ENCODE measurements at regions not wholly inside any gene's neighbourhood (a gene's known extent, or its start where the extent isn't known, plus 50 kb on each side); places are given as distances from the start of the nearest gene placed in this dataset.

DNA sequence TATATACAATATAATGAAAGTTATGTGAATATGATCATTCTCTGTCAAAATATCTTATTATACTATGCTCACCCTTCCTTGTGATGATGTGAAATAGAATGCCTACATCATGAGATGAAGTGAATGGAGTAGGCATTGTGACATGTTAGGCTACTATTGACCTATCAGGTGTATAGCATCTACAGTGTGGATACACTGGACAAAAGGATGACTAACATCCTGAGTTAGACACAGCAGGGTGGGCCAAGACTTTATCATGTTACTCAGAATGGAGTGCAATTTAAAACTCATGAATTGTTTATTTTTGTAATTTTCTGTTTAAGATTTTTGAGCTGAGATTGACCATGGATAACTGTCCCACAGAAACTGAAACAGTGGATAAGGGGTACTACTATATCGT lies 53.4 kb upstream of the NAV3 start:
- WGBS, 3 donors = 88 to 96% (median 94%) methylated on average over 1 of the region's 1 CpG
- no peak overlapping the region for H3K27ac ChIP-seq (ENCODE audit: low read depth in 1 of 3, low read length in 2 of 3)
- no peaks in the 10 kb centered on the region for H3K36me3 ChIP-seq (ENCODE audit: control insufficient read depth in 3 of 3, insufficient read depth in 2 of 3, low read depth in 1 of 3, low read length in 3 of 3)
- H3K4me3 ChIP-seq (ENCODE audit: low read depth in 1 of 3, low read length in 3 of 3) = no peak overlapping the region
- DNase-seq = no peak
- H3K4me1 ChIP-seq (ENCODE audit: control insufficient read depth in 3 of 3, insufficient read depth in 2 of 3, low read depth in 1 of 3, low read length in 2 of 3) = no peaks in the 10 kb centered on the region
- FAIRE-seq = no peak
- no peaks in the 10 kb centered on the region for H3K27me3 ChIP-seq (ENCODE audit: control insufficient read depth in 3 of 3, insufficient read depth in 3 of 3, low read length in 3 of 3)
- no peaks in the 10 kb centered on the region for H3K9me3 ChIP-seq (ENCODE audit: control insufficient read depth in 2 of 2, insufficient read depth in 1 of 2, low read depth in 1 of 2, low read length in 1 of 2)

DNA sequence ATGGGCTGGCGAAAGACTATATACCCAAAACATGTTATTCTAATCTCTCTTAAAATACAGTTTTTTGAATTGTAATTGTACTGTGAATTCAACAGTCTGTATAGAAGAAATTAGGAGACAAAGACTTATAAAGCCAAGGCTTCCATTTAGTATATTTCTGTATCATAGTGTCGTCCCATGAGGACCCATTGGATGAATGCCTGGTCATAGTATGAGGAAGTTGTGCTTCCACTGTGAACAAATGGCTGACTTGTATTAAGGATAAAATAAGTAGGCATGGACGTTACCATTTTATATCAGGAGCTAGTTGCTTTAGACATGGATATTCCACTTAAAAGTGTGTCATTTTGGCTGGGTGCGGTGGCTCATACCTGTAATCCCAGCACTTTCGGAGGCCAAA lies 55.9 kb upstream of the NAV3 start:
- Histone ChIP-seq H3K4me1 (ENCODE audit: control insufficient read depth in 3 of 3, insufficient read depth in 2 of 3, low read depth in 1 of 3, low read length in 2 of 3) (no peaks in the 10 kb centered on the region), H3K36me3 (ENCODE audit: control insufficient read depth in 3 of 3, insufficient read depth in 2 of 3, low read depth in 1 of 3, low read length in 3 of 3) (no peaks in the 10 kb centered on the region), H3K27ac (ENCODE audit: low read depth in 1 of 3, low read length in 2 of 3) (no peak overlapping the region), H3K9me3 (ENCODE audit: control insufficient read depth in 2 of 2, insufficient read depth in 1 of 2, low read depth in 1 of 2, low read length in 1 of 2) (no peaks in the 10 kb centered on the region), H3K4me3 (ENCODE audit: low read depth in 1 of 3, low read length in 3 of 3) (no peak overlapping the region), H3K27me3 (ENCODE audit: control insufficient read depth in 3 of 3, insufficient read depth in 3 of 3, low read length in 3 of 3) (no peaks in the 10 kb centered on the region)
- DNase-seq (no peak), FAIRE-seq (no peak)
- 81 to 85% (median 82%) methylated on average over 5 of the region's 5 CpGs for WGBS, 3 donors

DNA sequence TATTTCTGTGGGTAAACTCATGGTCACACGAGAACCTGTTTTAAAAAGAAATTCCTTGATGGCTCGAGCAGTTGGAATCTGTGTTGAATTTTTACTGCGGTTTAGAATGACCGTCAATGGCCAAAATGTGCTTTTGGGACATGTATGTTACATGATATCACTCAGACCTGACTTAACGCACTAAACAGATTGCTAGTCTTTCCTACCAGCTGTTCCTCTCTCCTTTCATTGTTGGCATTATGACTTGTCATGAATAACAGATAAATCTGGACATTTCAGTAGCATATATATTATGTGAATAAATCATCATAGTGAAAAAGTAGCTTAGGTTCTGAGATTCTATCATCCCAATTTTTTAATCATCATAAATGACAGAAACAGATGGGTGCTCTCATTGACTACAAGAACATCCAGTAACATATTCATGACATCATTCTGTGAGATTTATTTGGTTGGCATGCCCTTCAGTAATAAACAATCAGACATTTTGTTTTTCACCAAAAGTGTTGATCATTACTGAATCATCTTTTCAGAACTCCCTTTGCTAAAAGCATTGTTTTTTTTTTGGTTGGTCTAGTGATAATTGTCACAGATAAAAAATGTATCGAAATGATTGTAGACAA lies 57.9 kb upstream of the NAV3 start:
- FAIRE-seq = no peak
- WGBS, 3 donors = 76 to 86% (median 84%) methylated on average over 6 of the region's 6 CpGs

DNA sequence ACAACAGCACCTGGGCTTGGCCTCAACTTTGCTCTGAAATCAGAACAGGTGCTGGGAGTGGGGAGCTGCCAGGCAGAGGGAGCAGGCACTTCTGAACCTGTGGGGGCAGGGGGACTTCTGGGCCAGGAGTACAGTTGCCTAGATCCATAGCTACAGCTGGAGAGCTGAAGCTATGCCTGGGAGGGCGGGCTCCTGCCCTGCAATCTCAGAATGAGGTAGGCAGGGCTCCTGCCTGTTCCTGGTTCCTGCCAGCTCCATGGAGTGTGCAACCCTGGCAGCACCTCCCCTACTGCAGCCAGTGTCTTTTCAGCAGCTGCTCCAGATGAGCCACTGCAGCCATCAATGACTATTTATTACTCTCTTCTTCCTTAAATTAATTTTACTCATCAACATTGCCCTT lies 62.1 kb upstream of the NAV3 start:
- Histone ChIP-seq H3K27me3 (ENCODE audit: control insufficient read depth in 3 of 3, insufficient read depth in 3 of 3, low read length in 3 of 3) (no peaks in the 10 kb centered on the region), H3K27ac (ENCODE audit: low read depth in 1 of 3, low read length in 2 of 3) (no peak overlapping the region), H3K36me3 (ENCODE audit: control insufficient read depth in 3 of 3, insufficient read depth in 2 of 3, low read depth in 1 of 3, low read length in 3 of 3) (no peaks in the 10 kb centered on the region), H3K9me3 (ENCODE audit: control insufficient read depth in 2 of 2, insufficient read depth in 1 of 2, low read depth in 1 of 2, low read length in 1 of 2) (peaks cover 0 to 17% of the 10 kb centered on the region in 2 donors), H3K4me1 (ENCODE audit: control insufficient read depth in 3 of 3, insufficient read depth in 2 of 3, low read depth in 1 of 3, low read length in 2 of 3) (no peaks in the 10 kb centered on the region), H3K4me3 (ENCODE audit: low read depth in 1 of 3, low read length in 3 of 3) (no peak overlapping the region)
- DNase-seq = no peak
- FAIRE-seq = no peak
- 0 to 67% (median 17%) methylated on average over 1 of the region's 1 CpG for WGBS, 3 donors

More for the DNA sequence above, 57.9 kb upstream of the NAV3 start:
- peaks cover 0 to 10% of the 10 kb centered on the region in 2 donors for H3K9me3 ChIP-seq (ENCODE audit: control insufficient read depth in 2 of 2, insufficient read depth in 1 of 2, low read depth in 1 of 2, low read length in 1 of 2)
- no peak overlapping the region for H3K27ac ChIP-seq (ENCODE audit: low read depth in 1 of 3, low read length in 2 of 3)
- DNase-seq = no peak
- no peaks in the 10 kb centered on the region for H3K27me3 ChIP-seq (ENCODE audit: control insufficient read depth in 3 of 3, insufficient read depth in 3 of 3, low read length in 3 of 3)
- no peak overlapping the region for H3K4me3 ChIP-seq (ENCODE audit: low read depth in 1 of 3, low read length in 3 of 3)
- H3K4me1 ChIP-seq (ENCODE audit: control insufficient read depth in 3 of 3, insufficient read depth in 2 of 3, low read depth in 1 of 3, low read length in 2 of 3) = no peaks in the 10 kb centered on the region
- H3K36me3 ChIP-seq (ENCODE audit: control insufficient read depth in 3 of 3, insufficient read depth in 2 of 3, low read depth in 1 of 3, low read length in 3 of 3) = no peaks in the 10 kb centered on the region

DNA sequence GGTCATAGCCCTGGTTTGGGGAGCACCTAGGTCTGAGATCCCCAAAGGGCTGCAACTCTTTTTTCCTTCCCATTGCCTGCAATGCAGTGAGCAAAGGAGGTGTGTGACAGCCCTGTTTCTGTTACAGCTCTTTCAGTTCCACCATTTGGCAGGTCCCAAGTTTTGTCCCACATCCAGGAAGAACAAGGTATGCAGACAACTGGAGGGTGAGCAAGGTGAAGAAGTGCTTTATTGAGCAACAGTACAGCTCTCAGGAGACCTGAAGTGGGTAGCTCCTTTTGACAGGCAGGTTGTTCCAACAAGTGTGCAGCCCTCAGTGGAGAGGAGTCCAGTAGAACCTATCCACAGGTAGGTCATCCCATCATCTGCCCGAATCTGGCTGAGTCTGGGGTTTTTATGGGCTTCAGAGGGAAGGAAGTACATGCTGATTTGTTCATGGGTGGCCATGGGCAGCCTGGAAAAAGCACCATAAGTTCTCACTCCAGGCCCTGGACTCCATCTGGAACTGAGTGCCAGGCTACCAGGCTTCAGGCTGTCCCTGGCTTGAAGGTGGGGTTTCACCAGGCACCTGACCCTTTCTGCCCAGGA lies 62.8 kb upstream of the NAV3 start:
- Histone ChIP-seq H3K4me3 (ENCODE audit: low read depth in 1 of 3, low read length in 3 of 3) (no peak overlapping the region), H3K4me1 (ENCODE audit: control insufficient read depth in 3 of 3, insufficient read depth in 2 of 3, low read depth in 1 of 3, low read length in 2 of 3) (no peaks in the 10 kb centered on the region), H3K9me3 (ENCODE audit: control insufficient read depth in 2 of 2, insufficient read depth in 1 of 2, low read depth in 1 of 2, low read length in 1 of 2) (peaks cover 0 to 17% of the 10 kb centered on the region in 2 donors), H3K27ac (ENCODE audit: low read depth in 1 of 3, low read length in 2 of 3) (no peak overlapping the region), H3K27me3 (ENCODE audit: control insufficient read depth in 3 of 3, insufficient read depth in 3 of 3, low read length in 3 of 3) (no peaks in the 10 kb centered on the region), H3K36me3 (ENCODE audit: control insufficient read depth in 3 of 3, insufficient read depth in 2 of 3, low read depth in 1 of 3, low read length in 3 of 3) (no peaks in the 10 kb centered on the region)
- WGBS, 3 donors = 63 to 94% (median 76%) methylated on average over 1 of the region's 1 CpG
- FAIRE-seq = no peak
- no peak for DNase-seq

DNA sequence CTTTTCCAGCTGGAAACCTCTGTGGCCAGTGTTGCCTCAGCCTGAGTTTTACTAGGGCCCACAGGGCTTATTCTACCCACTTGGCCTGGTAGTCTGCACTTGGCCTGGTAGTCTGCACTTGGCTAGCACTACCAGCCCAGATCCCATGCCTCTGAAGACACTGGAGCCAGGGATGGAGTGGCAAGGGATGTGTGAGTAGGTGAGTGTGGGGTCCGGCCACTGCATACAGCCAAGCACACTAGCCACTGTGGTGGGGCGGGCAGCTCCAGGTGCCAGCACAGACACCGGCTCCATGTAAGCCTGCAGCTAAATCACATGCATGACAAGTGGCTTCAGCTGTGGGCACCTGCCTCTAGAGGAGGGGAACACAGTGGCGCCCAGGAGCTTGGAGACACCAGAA lies 63.4 kb upstream of the NAV3 start:
- Histone ChIP-seq H3K27me3 (ENCODE audit: control insufficient read depth in 3 of 3, insufficient read depth in 3 of 3, low read length in 3 of 3) (no peaks in the 10 kb centered on the region), H3K4me3 (ENCODE audit: low read depth in 1 of 3, low read length in 3 of 3) (no peak overlapping the region), H3K36me3 (ENCODE audit: control insufficient read depth in 3 of 3, insufficient read depth in 2 of 3, low read depth in 1 of 3, low read length in 3 of 3) (no peaks in the 10 kb centered on the region), H3K27ac (ENCODE audit: low read depth in 1 of 3, low read length in 2 of 3) (no peak overlapping the region), H3K4me1 (ENCODE audit: control insufficient read depth in 3 of 3, insufficient read depth in 2 of 3, low read depth in 1 of 3, low read length in 2 of 3) (no peaks in the 10 kb centered on the region), H3K9me3 (ENCODE audit: control insufficient read depth in 2 of 2, insufficient read depth in 1 of 2, low read depth in 1 of 2, low read length in 1 of 2) (peaks cover 0 to 17% of the 10 kb centered on the region in 2 donors)
- DNase-seq = no peak
- FAIRE-seq = no peak
- 93 to 96% (median 95%) methylated on average over 4 of the region's 4 CpGs for WGBS, 3 donors

DNA sequence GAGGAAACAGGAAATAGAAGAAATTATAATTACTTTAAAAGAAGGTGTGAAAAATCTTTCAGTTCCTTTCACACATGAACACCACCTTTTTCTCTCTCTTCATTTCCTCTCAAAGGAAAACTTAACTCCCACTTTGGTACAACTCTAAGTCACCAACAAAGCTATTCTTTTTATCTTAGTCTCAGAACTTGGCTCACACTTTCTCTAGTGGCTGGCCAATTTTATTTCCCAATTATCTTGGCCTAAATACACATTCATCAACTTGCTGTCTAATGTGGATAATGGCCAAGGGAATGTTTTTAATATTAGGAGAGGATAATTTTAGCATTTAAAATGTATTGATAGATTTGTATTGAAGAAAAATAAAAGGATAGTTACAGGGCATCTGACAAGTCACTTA lies 64.5 kb upstream of the NAV3 start:
- no peaks in the 10 kb centered on the region for H3K4me1 ChIP-seq (ENCODE audit: control insufficient read depth in 3 of 3, insufficient read depth in 2 of 3, low read depth in 1 of 3, low read length in 2 of 3)
- no peaks in the 10 kb centered on the region for H3K36me3 ChIP-seq (ENCODE audit: control insufficient read depth in 3 of 3, insufficient read depth in 2 of 3, low read depth in 1 of 3, low read length in 3 of 3)
- no peaks in the 10 kb centered on the region for H3K27me3 ChIP-seq (ENCODE audit: control insufficient read depth in 3 of 3, insufficient read depth in 3 of 3, low read length in 3 of 3)
- H3K9me3 ChIP-seq (ENCODE audit: control insufficient read depth in 2 of 2, insufficient read depth in 1 of 2, low read depth in 1 of 2, low read length in 1 of 2) = peaks cover 0 to 17% of the 10 kb centered on the region in 2 donors
- DNase-seq = no peak
- H3K27ac ChIP-seq (ENCODE audit: low read depth in 1 of 3, low read length in 2 of 3) = no peak overlapping the region
- no peak for FAIRE-seq
- no peak overlapping the region for H3K4me3 ChIP-seq (ENCODE audit: low read depth in 1 of 3, low read length in 3 of 3)

DNA sequence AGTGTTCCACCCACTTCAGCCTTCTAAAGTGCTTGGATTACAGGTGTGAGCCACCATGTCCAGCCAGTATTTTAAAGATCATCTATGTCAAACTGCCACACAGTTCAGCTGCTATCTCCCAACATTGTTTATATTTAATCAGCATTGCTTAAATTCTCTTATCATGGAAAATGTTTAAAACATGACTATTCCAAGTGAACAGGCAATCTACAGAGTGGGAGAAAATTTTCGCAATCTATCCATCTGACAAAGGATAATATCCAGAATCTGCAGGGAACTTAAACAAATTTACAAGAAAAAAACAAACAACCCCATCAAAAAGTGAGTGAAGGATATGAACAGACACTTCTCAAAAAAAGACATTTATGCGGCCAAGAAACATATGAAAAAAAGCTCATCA lies 69.4 kb upstream of the NAV3 start:
- Histone ChIP-seq H3K27ac (ENCODE audit: low read depth in 1 of 3, low read length in 2 of 3) (no peak overlapping the region), H3K4me1 (ENCODE audit: control insufficient read depth in 3 of 3, insufficient read depth in 2 of 3, low read depth in 1 of 3, low read length in 2 of 3) (no peaks in the 10 kb centered on the region), H3K36me3 (ENCODE audit: control insufficient read depth in 3 of 3, insufficient read depth in 2 of 3, low read depth in 1 of 3, low read length in 3 of 3) (no peaks in the 10 kb centered on the region), H3K4me3 (ENCODE audit: low read depth in 1 of 3, low read length in 3 of 3) (no peak overlapping the region), H3K27me3 (ENCODE audit: control insufficient read depth in 3 of 3, insufficient read depth in 3 of 3, low read length in 3 of 3) (no peaks in the 10 kb centered on the region), H3K9me3 (ENCODE audit: control insufficient read depth in 2 of 2, insufficient read depth in 1 of 2, low read depth in 1 of 2, low read length in 1 of 2) (no peaks in the 10 kb centered on the region)
- no peak for FAIRE-seq
- no peak for DNase-seq
- 90 to 93% (median 91%) methylated on average over 2 of the region's 2 CpGs for WGBS, 3 donors
